K562 (cell line): ENCODE measurements at regions not wholly inside any gene's neighbourhood (a gene's known extent, or its start where the extent isn't known, plus 50 kb on each side); places are given as distances from the start of the nearest gene placed in this dataset.
"Not testable (repeated sequence)": the region's sequence is repeated elsewhere in the genome, so short reads cannot be mapped to it uniquely, and the experiment has no call there.

Experiments used
- ATAC-seq: fragments of 200-7000 bp; cut with Tn5 transposase; 3 replicates; pipeline ENCODE4 v1.9.1; 2020; ENCODE audit warnings: moderate library complexity
- BruUV-seq: library from RNA; stranded (reverse); fragments of 400-500 nt; replicated peaks from 2 replicates; lab custom pipeline; 2021; lab: Mats Ljungman, UMichigan
- CTCF ChIA-PET: fragments of 300-600 bp; formaldehyde crosslinking; extraction: SDS; loops from one replicate; lab custom pipeline; 2021; ENCODE audit warnings: low intra/inter-chr PET ratio; lab: Yijun Ruan, JAX
- POLR2A ChIA-PET: fragments of 300-600, 350-650 bp; sonication (Branson Sonifier 250); formaldehyde crosslinking; extraction: SDS; loops from one replicate; lab custom pipeline; 2021; ENCODE audit warnings: antibody characterized with exemption, inconsistent platforms; lab: Yijun Ruan, JAX
- DNase-seq, 4 experiments: peaks; one replicate each; pipeline versions ENCODE4 v3.0.0 to v3.0.0-alpha.2; 2011 to 2018; ENCODE audit warnings: low spot score in 3 of 4, mixed read lengths in 3 of 4; ENCODE audit errors: extremely low read depth in 1 of 4
- FAIRE-seq: peaks from 2 replicates; lab custom pipeline; 2011; peaks lifted over from hg19 to GRCh38; lab: Jason Lieb, UNC
- H2AFZ ChIP-seq: 2 replicates; pipeline ENCODE4 v1.6.0; 2011; ENCODE audit warnings: low read depth, low read length, control low read depth, inconsistent platforms
- H3K27ac ChIP-seq: fragments of 200-600 bp; 3 replicates; pipeline ENCODE4 v1.8.0; 2011; ENCODE audit warnings: low read depth, mild to moderate bottlenecking, control low read depth, inconsistent platforms, low read length, moderate library complexity, mixed read lengths; ENCODE audit errors: extremely low read depth
- H3K27me3 ChIP-seq, 2 experiments: fragments of 300-600 bp in 1 of 2; 2 replicates in 1 of 2; 3 replicates in 1 of 2; pipeline versions ENCODE4 v1.6.0 to v1.8.0; 2011; ENCODE audit warnings: inconsistent platforms in 2 of 2, low read length in 2 of 2, mild to moderate bottlenecking in 1 of 2, mixed read lengths in 1 of 2, moderate library complexity in 1 of 2; ENCODE audit not compliant: control insufficient read depth in 2 of 2, insufficient read depth in 2 of 2
- H3K36me3 ChIP-seq: fragments of 300-600 bp; 3 replicates; pipeline ENCODE4 v1.8.0; 2011; ENCODE audit warnings: mild to moderate bottlenecking, low read length, inconsistent platforms; ENCODE audit not compliant: control insufficient read depth, insufficient read depth
- H3K4me1 ChIP-seq, 2 experiments: fragments of 200-600 bp in 1 of 2; replicated peaks in 1 of 2; 2 replicates in 1 of 2; 3 replicates in 1 of 2; pipeline versions ENCODE4 v1.5.1 to v1.8.0; 2011; ENCODE audit warnings: inconsistent platforms in 2 of 2, low read length in 2 of 2, mild to moderate bottlenecking in 1 of 2, mixed read lengths in 1 of 2, moderate library complexity in 1 of 2; ENCODE audit not compliant: control insufficient read depth in 2 of 2, insufficient read depth in 2 of 2
- H3K4me2 ChIP-seq: 2 replicates; pipeline ENCODE4 v1.6.1; 2011; ENCODE audit warnings: low read length, control low read depth, inconsistent platforms, mixed read lengths; ENCODE audit not compliant: insufficient read depth
- H3K4me3 ChIP-seq: fragments of 200-600 bp; sonication (generic), shearing (Covaris generic); 2 replicates; pipeline ENCODE4 v1.5.1; 2016; ENCODE audit warnings: control low read depth, inconsistent platforms
- H3K79me2 ChIP-seq: fragments of 200-600 bp; 3 replicates; pipeline ENCODE4 v1.8.0; 2011; ENCODE audit warnings: low read length, inconsistent platforms; ENCODE audit not compliant: control insufficient read depth, insufficient read depth
- H3K9ac ChIP-seq, 2 experiments: 2 replicates each; pipeline versions ENCODE4 v1.6.0 to v1.6.1; 2011; ENCODE audit warnings: low read depth in 2 of 2, low read length in 2 of 2, control low read depth in 1 of 2, inconsistent platforms in 1 of 2, mild to moderate bottlenecking in 1 of 2, mixed read lengths in 1 of 2; ENCODE audit not compliant: insufficient read depth in 1 of 2
- H3K9me1 ChIP-seq: one replicate; pipeline ENCODE4 v1.6.0; 2011; ENCODE audit warnings: inconsistent platforms, mild to moderate bottlenecking, low read length, moderate library complexity; ENCODE audit not compliant: control insufficient read depth, insufficient read depth
- H3K9me3 ChIP-seq: replicated peaks from 2 replicates; pipeline ENCODE4 v1.5.1; 2011; ENCODE audit warnings: low read depth, low read length, inconsistent platforms; ENCODE audit not compliant: control insufficient read depth, insufficient read depth
- H4K20me1 ChIP-seq: replicated peaks from 2 replicates; pipeline ENCODE4 v1.6.1; 2011; ENCODE audit warnings: low read length, inconsistent platforms, mixed read lengths; ENCODE audit not compliant: control insufficient read depth, insufficient read depth
- AFF4 ChIP-seq: sonication (generic); formaldehyde crosslinking; IDR thresholded peaks from 2 replicates; pipeline ENCODE4 v1.8.0; 2023; ENCODE audit warnings: mild to moderate bottlenecking, missing genetic modification reagents
- BHLHE40 ChIP-seq: IDR thresholded peaks from 2 replicates; pipeline ENCODE4 v1.6.1; 2011; ENCODE audit warnings: low read length, improper control_type of control experiment
- BMI1 ChIP-seq: fragments of 150-350 bp; IDR thresholded peaks from 2 replicates; pipeline ENCODE4 v1.6.1; 2014; ENCODE audit warnings: low read length
- HDAC2 ChIP-seq: fragments of 450-650 bp; IDR thresholded peaks from 2 replicates; pipeline ENCODE4 v1.6.1; 2016; ENCODE audit warnings: mild to moderate bottlenecking
- RBM17 ChIP-seq: fragments of 200-400 bp; formaldehyde crosslinking; IDR thresholded peaks from 2 replicates; pipeline ENCODE4 v1.6.1; 2017; ENCODE audit warnings: low read depth, mild to moderate bottlenecking, low read length, borderline replicate concordance
- RBM25 ChIP-seq: fragments of 200-400 bp; formaldehyde crosslinking; IDR thresholded peaks from 2 replicates; pipeline ENCODE4 v1.6.1; 2018; ENCODE audit warnings: low read length, low read depth, moderate library complexity; ENCODE audit not compliant: severe bottlenecking
- SETDB1 ChIP-seq: IDR thresholded peaks from one replicate; pipeline ENCODE4 v1.6.1; 2012; ENCODE audit warnings: low read length, control low read depth, inconsistent platforms
- TCF15 ChIP-seq: fragments of 250-450 bp; sonication (Bioruptor Pico); IDR thresholded peaks from 2 replicates; pipeline ENCODE4 v1.8.0; 2022; ENCODE audit warnings: moderate library complexity, mild to moderate bottlenecking, inconsistent platforms
- ZNF766 ChIP-seq: fragments of 200-800 bp; sonication (Bioruptor generic); conservative IDR thresholded peaks from 2 replicates; pipeline ENCODE4 v1.6.1; 2016; ENCODE audit warnings: missing genetic modification characterization, missing compliant biosample characterization
- WGBS: fragments of 100-300 bp; shearing (Covaris generic); methylation state at CpG from one replicate; pipeline ENCODE4 v1.1.6; 2016; ENCODE audit warnings: low coverage, mixed read lengths; ENCODE audit not compliant: insufficient coverage; ENCODE audit errors: missing lambda C conversion rate; 5-methylcytosine and 5-hydroxymethylcytosine counted together
- in situ Hi-C: fragments of 300-500 bp; cut with MboI; formaldehyde crosslinking; loops from 4 replicates; pipeline ENCODE4 v1.15.0; 2018; ENCODE audit warnings: inconsistent platforms, mixed read lengths
- intact Hi-C: fragments of 100-400 bp; cut with micrococcal nuclease; formaldehyde crosslinking; loops from 2 replicates; pipeline ENCODE4 v1.14.2; 2022

GRCh38 chr9:33628318-33628717, 104.3 kb downstream of the ANKRD18B start:
- H3K4me2 ChIP-seq, H3K36me3 ChIP-seq, H2AFZ ChIP-seq, H4K20me1 ChIP-seq, DNase-seq, BruUV-seq, FAIRE-seq, H3K4me3 ChIP-seq, H3K4me1 ChIP-seq, H3K79me2 ChIP-seq, H3K9me1 ChIP-seq, ATAC-seq, H3K9ac ChIP-seq, H3K27ac ChIP-seq, H3K27me3 ChIP-seq, H3K9me3 ChIP-seq, CTCF ChIA-PET: not testable (repeated sequence)
- POLR2A ChIA-PET = interaction anchor here (1.8 kb wide), 1 partner anchor 10 kb away, joined by 10 read pairs; no protein-coding TSS in a partner anchor
- intact Hi-C loops (loop anchor here (10.0 kb wide), 1 partner anchor 224 kb away; the partner anchor contains the start of gene AQP7), in situ Hi-C loops (loop anchor here (5.0 kb wide), 1 partner anchor 94 kb away; no protein-coding TSS in a partner anchor)
- 0% methylated on average over 1 of the region's 1 CpG for WGBS

GRCh38 chr9:33628865-33629410, 104.9 kb downstream of the ANKRD18B start:
- no peak for FAIRE-seq
- H3K4me3 ChIP-seq = no peak overlapping the region
- H3K79me2 ChIP-seq = no peaks in the 10 kb centered on the region
- DNase-seq = no peak
- no peaks in the 10 kb centered on the region for H3K9me3 ChIP-seq
- H3K4me1 ChIP-seq = 0 out of 5 replicates have a peak, but pooled peaks cover 0 to under 1% of the 10 kb centered on the region in 2 experiments
- no peak for TF ChIP-seq HDAC2
- no peak for TF ChIP-seq SETDB1
- no peak for TF ChIP-seq TCF15 (CRISPR knock-in tag)
- no peak for TF ChIP-seq AFF4
- TF ChIP-seq ZNF766 (CRISPR knock-in tag) = no peak
- no peak for TF ChIP-seq BHLHE40
- TF ChIP-seq BMI1 = no peak
- TF ChIP-seq RBM25 = no peak
- no peak for TF ChIP-seq RBM17
- no peak overlapping the region for H3K27ac ChIP-seq
- H3K4me2 ChIP-seq = peak overlapping the region; percentile 18; the same call in 1 of the 2 replicates
- no peaks in the 10 kb centered on the region for H3K27me3 ChIP-seq
- in situ Hi-C loops (loop anchor here (5.0 kb wide), 1 partner anchor 93 kb away; no protein-coding TSS in a partner anchor), intact Hi-C loops (loop anchor here (10.0 kb wide), 1 partner anchor 224 kb away; the partner anchor contains the start of gene AQP7)
- ATAC-seq = no peak
- H2AFZ ChIP-seq = peak overlapping the region; percentile 17; the same call in 1 of the 2 replicates
- BruUV-seq = no TSS peak
- WGBS = 0% methylated on average over 1 of the region's 6 CpGs
- no peaks in the 10 kb centered on the region for H3K36me3 ChIP-seq
- ChIA-PET POLR2A (interaction anchor here (0.8 to 1.8 kb wide), 3 partner anchors 9 to 25 kb away, joined by 3 to 10 read pairs (median 4); no protein-coding TSS in a partner anchor), CTCF (interaction anchor here (0.7 kb wide), 1 partner anchor 25 kb away, joined by 3 read pairs; no protein-coding TSS in a partner anchor)
- no peaks in the 10 kb centered on the region for H3K9me1 ChIP-seq
- no peak overlapping the region for H3K9ac ChIP-seq
- H4K20me1 ChIP-seq = no peaks in the 10 kb centered on the region
